Stimulated activated CD8-positive, alpha-beta memory T cell treated with anti-CD3 and anti-CD28 coated beads, Interleukin-12 subunit alpha, Interleukin-12 subunit beta, amount 100 ng/mL, for 4 hours (primary cell): ENCODE measurements at regions not wholly inside any gene's neighbourhood (a gene's known extent, or its start where the extent isn't known, plus 50 kb on each side); places are given as distances from the start of the nearest gene placed in this dataset.

Experiments used
- DNase-seq: peaks from one replicate; pipeline ENCODE4 v3.0.0-alpha.2; 2020; ENCODE audit warnings: low read depth

GRCh38 chr16:6932871-6933385 is 399.7 kb upstream of the RBFOX1 start:
- DNase-seq = no peak

GRCh38 chr16:6929868-6930267 is 402.8 kb upstream of the RBFOX1 start:
- DNase-seq = no peak

- DNase-seq = no peak
Observed at GRCh38 chr16:6926762-6927161, 405.9 kb upstream of the RBFOX1 start.

- no peak for DNase-seq
Observed at GRCh38 chr16:6926341-6926740, 406.3 kb upstream of the RBFOX1 start.

- no peak for DNase-seq
Observed at GRCh38 chr16:6918646-6919045, 414.0 kb upstream of the RBFOX1 start.

- no peak for DNase-seq
Observed at GRCh38 chr16:6916946-6917345, 415.7 kb upstream of the RBFOX1 start.

- no peak for DNase-seq
Observed at GRCh38 chr16:6913566-6913965, 419.1 kb upstream of the RBFOX1 start.

GRCh38 chr16:6910301-6910700 is 422.3 kb upstream of the RBFOX1 start:
- no peak for DNase-seq

GRCh38 chr16:6905601-6906000 is 427.0 kb upstream of the RBFOX1 start:
- no peak for DNase-seq

- DNase-seq = no peak
Observed at GRCh38 chr16:6903671-6904070, 429.0 kb upstream of the RBFOX1 start.

GRCh38 chr16:6898896-6899295 is 433.7 kb upstream of the RBFOX1 start:
- DNase-seq = no peak

GRCh38 chr16:6897876-6898485 is 434.7 kb upstream of the RBFOX1 start:
- no peak for DNase-seq

GRCh38 chr16:6892966-6893365 is 439.7 kb upstream of the RBFOX1 start:
- no peak for DNase-seq

- no peak for DNase-seq
Observed at GRCh38 chr16:6891496-6891895, 441.1 kb upstream of the RBFOX1 start.

- DNase-seq = no peak
Observed at GRCh38 chr16:6888531-6888930, 444.1 kb upstream of the RBFOX1 start.

GRCh38 chr16:6884002-6884401 is 448.6 kb upstream of the RBFOX1 start:
- no peak for DNase-seq

- DNase-seq = no peak
Observed at GRCh38 chr16:6880263-6880662, 452.4 kb upstream of the RBFOX1 start.

- DNase-seq = no peak
Observed at GRCh38 chr16:6864671-6865070, 468.0 kb upstream of the RBFOX1 start.

GRCh38 chr16:6864244-6864643 is 468.4 kb upstream of the RBFOX1 start:
- no peak for DNase-seq

GRCh38 chr16:6863135-6863534 is 469.5 kb upstream of the RBFOX1 start:
- DNase-seq = no peak

GRCh38 chr16:6861815-6862477 is 470.7 kb upstream of the RBFOX1 start:
- DNase-seq = no peak

GRCh38 chr16:6861135-6861814 is 471.4 kb upstream of the RBFOX1 start:
- DNase-seq = no peak

- no peak for DNase-seq
Observed at GRCh38 chr16:6857575-6857974, 475.1 kb upstream of the RBFOX1 start.
